Posterior cingulate gyrus (tissue), 11 donors: ENCODE measurements at regions not wholly inside any gene's neighbourhood (a gene's known extent, or its start where the extent isn't known, plus 50 kb on each side); places are given as distances from the start of the nearest gene placed in this dataset.

Experiments
- DNase-seq, 10 donors: peaks; one replicate each; pipeline versions ENCODE4 v3.0.0 to v3.0.0-alpha.2; 2020 to 2021; ENCODE audit warnings: mixed read lengths in 3 of 10
- intact Hi-C: fragments of 100-400 bp; cut with DNase I; formaldehyde crosslinking; loops from one replicate; pipeline ENCODE4 v1.15.1; 2023

GRCh38 chr15:94107652-94108051 is 123.7 kb upstream of the MCTP2 start:
- intact Hi-C loops = no loop called here
- DNase-seq = no peak

DNA sequence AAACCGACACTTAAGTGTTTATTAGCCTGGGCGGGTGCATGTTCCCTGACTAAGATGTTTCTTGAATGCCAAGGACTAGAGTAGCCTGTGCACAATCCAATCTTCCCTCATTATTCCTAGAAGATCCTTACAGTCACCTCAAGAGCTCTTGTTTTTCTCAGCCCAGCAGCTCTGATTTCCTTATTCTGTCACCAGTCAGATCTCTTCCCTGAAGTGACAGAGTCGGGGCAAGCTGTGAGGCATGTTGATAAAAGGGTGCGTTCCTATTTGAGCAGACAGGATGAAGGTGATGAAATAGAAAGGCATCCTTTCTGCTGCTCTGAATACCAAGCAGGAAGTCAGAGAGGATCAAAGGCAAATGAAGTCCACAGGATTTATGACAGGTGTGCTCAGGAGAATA is 125.6 kb upstream of the MCTP2 start:
- intact Hi-C loops = no loop called here
- DNase-seq = no peak

DNA sequence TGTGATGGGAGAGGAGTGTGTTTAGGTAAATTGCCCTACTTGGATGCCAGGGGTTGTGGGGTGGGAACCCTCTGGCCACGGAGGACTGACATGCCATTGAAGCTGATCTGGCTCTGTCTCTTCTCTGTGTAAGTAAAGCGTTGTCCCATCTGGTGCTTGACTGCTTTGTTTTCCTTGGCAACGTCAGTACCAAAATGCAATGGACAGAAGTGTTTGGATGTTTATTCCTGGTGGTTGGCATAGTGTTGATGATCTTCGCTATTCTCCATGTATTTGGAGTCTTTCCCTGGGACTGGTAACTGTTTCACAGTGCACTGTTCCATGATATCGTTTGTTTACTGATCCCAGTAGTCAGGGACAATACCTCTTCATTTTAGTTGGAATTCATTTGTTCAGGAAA is 130.5 kb upstream of the MCTP2 start:
- intact Hi-C loops = no loop called here
- DNase-seq = no peak

DNA sequence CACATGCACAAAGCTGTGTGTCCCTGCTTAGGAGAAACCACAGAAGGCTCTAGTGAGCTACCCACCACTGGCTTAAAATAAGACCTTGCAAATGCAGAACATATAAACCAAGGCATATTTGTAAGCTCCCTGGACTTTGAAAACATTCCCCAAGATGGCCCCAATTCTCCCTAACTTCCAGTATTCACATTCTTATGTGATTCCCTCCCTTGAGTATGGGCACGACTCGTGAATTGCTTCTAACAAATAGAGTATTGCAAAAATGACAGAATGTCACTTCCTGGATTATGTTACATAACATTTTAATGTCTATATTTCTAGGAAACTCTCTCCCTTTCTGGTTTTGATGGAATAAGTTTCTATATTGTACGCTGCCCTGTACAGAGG is 131.8 kb upstream of the MCTP2 start:
- DNase-seq = no peak
- intact Hi-C loops = no loop called here

- intact Hi-C loops = no loop called here
- DNase-seq = no peak
Measured at GRCh38 chr15:94098921-94099573, 132.3 kb upstream of the MCTP2 start.

- intact Hi-C loops = no loop called here
- DNase-seq = no peak
Measured at GRCh38 chr15:94097552-94097951, 133.8 kb upstream of the MCTP2 start.

DNA sequence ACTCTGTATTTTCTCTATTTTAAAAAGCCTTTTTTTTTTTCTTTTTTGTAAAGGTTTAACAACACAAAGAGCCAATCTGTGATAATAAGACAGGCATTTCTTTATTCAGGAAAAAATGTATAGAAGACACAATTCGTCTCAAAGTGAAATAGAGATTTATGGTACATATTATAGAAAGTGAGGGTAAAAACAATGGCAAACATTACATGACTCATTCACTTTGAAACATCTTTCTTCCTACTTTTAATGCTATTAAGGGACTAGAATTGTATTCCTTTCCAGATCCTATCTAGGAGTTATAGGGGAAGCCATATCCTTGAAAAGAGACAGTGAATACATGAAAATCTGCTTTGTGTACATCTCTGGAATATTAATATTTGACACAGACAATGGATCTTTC is 137.1 kb upstream of the MCTP2 start:
- intact Hi-C loops = no loop called here
- no peak for DNase-seq

GRCh38 chr15:94086341-94086740 is 145.0 kb upstream of the MCTP2 start:
- no peak for DNase-seq
- intact Hi-C loops = no loop called here

- intact Hi-C loops = no loop called here
- no peak for DNase-seq
Measured at GRCh38 chr15:94083467-94084052, 147.8 kb upstream of the MCTP2 start.

DNA sequence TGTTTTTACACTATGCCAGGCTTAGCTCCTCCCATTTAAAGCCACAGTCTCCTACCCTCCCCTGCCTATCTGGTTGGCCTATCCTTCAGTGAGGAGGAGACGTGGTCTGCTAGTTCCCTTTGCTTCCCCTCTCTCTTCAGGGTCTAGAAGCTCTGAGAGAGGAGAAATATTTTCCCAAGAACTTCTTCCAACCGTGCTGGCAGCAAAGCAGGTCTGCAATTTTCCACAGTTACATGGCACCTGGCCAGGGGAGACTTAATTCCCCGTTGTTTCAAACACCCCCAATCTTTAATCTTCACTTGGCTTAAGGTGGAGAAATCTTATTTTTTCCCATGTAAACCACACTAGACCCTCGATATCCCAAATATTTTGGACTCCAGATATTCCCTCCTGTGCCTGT is 149.5 kb upstream of the MCTP2 start:
- intact Hi-C loops = no loop called here
- DNase-seq = no peak

DNA sequence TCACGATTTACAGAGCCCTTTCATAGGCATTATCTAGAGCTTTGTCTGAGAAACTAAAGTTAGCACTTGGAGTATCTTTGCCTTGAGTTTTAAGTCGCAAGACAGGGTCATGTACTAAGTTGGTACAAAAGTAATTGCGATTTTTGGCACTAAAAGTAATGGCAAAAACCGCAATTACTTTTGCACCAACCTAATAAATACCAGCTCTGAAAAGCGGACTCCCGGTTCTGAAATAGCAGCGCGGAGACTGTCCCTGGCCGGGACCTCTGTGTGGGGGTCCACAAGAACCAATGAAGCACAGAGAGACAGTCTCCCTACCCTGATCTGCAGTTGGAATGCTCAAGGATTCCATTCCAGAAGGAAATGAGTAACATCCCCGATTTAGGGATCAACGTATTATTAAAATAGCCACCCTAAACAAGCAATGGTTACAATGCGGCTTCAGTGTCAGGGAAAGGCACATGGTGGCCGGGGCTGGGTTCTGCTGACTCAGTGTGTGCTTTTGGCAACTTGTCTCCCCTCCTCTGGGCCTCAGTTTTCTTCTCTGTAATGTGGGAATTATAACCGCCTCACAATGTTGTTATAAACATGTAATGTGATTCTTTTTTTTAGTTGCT is 150.3 kb upstream of the MCTP2 start:
- DNase-seq = no peak
- intact Hi-C loops = no loop called here

DNA sequence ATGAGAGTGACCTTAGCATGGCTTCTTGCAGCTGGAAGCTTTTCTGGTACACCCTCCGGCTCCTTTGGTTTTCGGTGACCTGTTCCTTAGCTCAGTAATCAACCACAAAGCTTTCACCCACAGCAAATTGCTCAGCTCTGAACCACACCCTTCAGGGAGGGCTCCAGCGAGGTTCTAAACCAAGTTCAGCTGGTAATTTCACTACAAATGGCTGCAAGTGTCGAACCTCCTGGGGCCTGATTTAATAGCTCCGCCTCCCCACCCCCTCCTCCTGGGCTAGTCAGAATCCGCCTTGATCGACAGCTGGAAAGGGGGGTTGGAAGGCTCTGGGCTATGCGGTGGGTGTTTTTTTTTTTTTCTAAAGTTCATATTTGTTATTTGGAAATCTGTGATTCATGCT is 150.9 kb upstream of the MCTP2 start:
- intact Hi-C loops = no loop called here
- DNase-seq = no peak

GRCh38 chr15:94079968-94080367 is 151.4 kb upstream of the MCTP2 start:
- no peak for DNase-seq
- intact Hi-C loops = no loop called here

GRCh38 chr15:94079459-94079858 is 151.9 kb upstream of the MCTP2 start:
- intact Hi-C loops = no loop called here
- no peak for DNase-seq

- no peak for DNase-seq
- intact Hi-C loops = no loop called here
Measured at GRCh38 chr15:94077938-94078337, 153.4 kb upstream of the MCTP2 start.

DNA sequence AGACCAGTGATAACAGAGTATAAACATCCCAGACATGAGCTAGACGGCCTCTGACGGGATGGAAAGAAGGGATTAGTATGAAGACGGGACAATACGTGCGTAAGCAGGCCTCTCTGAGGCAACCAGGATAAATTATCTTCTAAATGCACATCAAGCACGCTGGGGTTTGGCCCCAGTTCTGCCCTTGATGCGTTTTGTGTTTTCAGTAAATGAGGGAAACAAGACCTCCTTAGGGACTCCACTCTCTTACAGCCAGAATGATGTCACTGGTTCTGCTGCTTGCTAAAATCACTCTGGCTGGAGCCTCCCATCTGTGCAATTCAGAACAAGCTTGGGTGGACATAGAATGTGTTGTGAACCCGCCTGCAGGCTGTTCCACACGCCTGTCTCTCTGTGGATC is 156.0 kb upstream of the MCTP2 start:
- intact Hi-C loops = no loop called here
- no peak for DNase-seq

DNA sequence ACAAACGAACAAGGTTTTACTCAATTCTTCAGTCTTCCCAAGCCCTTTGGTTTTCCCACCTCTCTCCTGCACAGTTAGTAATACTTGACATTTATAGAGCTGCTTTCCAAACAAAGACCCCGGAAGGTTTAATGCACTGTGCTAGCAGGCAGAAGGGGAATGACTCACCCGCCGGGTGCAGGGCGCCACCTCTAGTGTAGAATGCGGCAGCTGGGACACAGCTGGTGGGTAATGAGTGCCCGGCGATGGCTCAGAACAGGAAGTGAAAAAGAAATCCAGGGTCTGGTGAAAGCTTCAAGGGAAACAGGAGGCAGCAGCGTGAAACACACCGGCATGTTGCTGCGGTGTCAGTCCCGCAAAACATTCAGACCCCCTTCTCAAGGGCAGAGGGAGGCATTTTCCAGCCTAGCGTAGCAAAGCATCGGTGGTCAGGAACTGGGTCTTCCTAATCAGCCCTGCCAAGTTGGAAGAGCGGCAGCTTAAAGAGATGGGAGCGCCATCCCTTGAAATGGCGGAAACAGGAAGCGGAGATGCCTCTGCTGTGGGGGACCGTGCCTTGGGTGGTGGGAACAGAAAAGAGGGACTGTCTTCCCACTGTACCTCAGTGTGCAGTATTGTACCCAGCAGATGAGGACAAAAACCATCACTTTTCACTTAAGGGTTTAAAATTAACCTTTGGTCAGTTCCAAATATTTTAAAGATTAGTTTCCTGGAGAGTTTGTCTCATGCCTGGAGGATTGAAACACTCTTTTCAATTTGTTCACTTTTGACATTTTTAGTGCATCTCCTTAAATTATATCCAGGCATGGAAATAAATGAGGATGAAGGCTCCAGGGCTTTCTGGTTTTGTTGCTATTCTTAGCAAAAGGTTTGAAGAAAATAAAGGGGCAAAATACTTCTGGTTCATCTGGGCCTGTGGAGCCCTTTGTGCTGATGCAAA is 160.7 kb upstream of the MCTP2 start:
- peak in 9 of 10 donors; percentile 9 to 77 (median 28) for DNase-seq
- intact Hi-C loops = no loop called here

- peak in 2 of 10 donors; percentile 9 to 70 for DNase-seq
- intact Hi-C loops = no loop called here
Measured at GRCh38 chr15:94069844-94070243, 161.5 kb upstream of the MCTP2 start.

DNA sequence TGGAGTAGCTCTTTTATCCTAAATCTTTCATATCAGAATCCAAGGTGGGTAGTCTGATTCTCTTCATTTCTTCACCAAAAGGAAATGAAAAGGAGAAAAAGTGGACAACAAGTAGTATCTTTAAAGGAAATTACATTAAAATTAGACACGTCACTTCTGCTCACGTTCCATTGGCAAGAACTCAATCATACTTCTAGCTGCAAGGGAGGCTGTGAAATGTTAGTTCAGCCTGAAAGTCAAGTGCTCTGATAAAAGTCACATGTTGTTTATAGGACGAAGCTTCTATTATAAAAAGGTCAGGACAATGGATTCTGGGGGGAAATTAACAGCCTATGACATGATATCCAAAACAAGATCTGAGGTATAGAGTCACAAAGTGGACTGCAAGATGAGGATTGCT is 164.6 kb upstream of the MCTP2 start:
- intact Hi-C loops = no loop called here
- no peak for DNase-seq

DNA sequence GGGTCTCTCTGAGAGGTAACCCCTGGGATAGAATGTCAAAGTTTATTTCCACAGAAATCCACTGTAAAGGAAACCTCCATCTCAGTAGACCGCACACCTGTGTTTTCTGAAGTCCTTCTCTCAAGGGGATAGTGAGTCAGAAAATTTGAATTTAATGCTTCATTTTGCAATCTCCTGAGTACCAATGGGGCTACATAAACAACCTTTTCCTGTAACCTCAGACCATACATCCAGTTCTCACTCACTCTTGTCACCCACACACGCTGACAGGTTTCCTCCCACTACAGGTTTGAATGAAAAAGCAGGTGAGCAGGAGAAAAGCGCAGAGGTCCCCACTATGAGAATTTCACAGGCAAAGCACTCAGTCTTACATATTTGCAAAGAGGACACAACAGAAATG is 165.3 kb upstream of the MCTP2 start:
- intact Hi-C loops = no loop called here
- no peak for DNase-seq

- DNase-seq = no peak
- intact Hi-C loops = no loop called here
Measured at GRCh38 chr15:94064676-94065313, 166.6 kb upstream of the MCTP2 start.
